Natural killer cell treated with Interleukin-12 subunit alpha and Interleukin-12 subunit beta and Interleukin-15 and Interleukin-18, amount 100 ng/mL, for 72 hours (primary cell): ENCODE measurements at regions not wholly inside any gene's neighbourhood (a gene's known extent, or its start where the extent isn't known, plus 50 kb on each side); places are given as distances from the start of the nearest gene placed in this dataset.

ENCODE experiments used
- ATAC-seq, 2 donors: fragments of 150-1000 bp; cut with Tn5 transposase in 1 of 2; sonication (Bioruptor Pico), chemical (Tn5 transposase) in 1 of 2; 2 replicates each; pipeline ENCODE4 v1.10.0; 2021
- DNase-seq: peaks from one replicate; pipeline ENCODE4 v3.0.0; 2022; ENCODE audit warnings: low spot score
- H3K27ac Mint-ChIP-seq, 2 donors: 1 replicate in 1 of 2; 2 replicates in 1 of 2; pipeline ENCODE4 v1.8.0; 2022; ENCODE audit warnings: mixed read lengths in 2 of 2, mild to moderate bottlenecking in 1 of 2, moderate library complexity in 1 of 2
- H3K27me3 Mint-ChIP-seq, 2 donors: 1 replicate in 1 of 2; 2 replicates in 1 of 2; pipeline ENCODE4 v1.8.0; 2022; ENCODE audit warnings: mixed read lengths in 2 of 2
- H3K36me3 Mint-ChIP-seq: one replicate; pipeline ENCODE4 v1.8.0; 2022; ENCODE audit warnings: mixed read lengths
- H3K4me1 Mint-ChIP-seq, 2 donors: 1 replicate in 1 of 2; 2 replicates in 1 of 2; pipeline ENCODE4 v1.8.0; 2022; ENCODE audit warnings: low read depth in 2 of 2, mixed read lengths in 2 of 2, mild to moderate bottlenecking in 1 of 2
- H3K4me3 Mint-ChIP-seq: one replicate; pipeline ENCODE4 v1.8.0; 2022; ENCODE audit warnings: mixed read lengths
- H3K9me3 Mint-ChIP-seq: 2 replicates; pipeline ENCODE4 v1.8.0; 2022; ENCODE audit warnings: mixed read lengths

GRCh38 chr10:33746186-33746585 lies 411.7 kb upstream of the NRP1 start:
- Mint-ChIP-seq H3K36me3 (no peaks in the 10 kb centered on the region), H3K4me1 (peaks cover 27 to 51% of the 10 kb centered on the region in 2 donors), H3K9me3 (no peaks in the 10 kb centered on the region), H3K27ac (no peak overlapping the region), H3K27me3 (no peaks in the 10 kb centered on the region), H3K4me3 (no peak overlapping the region)
- DNase-seq (no peak), ATAC-seq (no peak)

- H3K9me3 Mint-ChIP-seq = no peaks in the 10 kb centered on the region
- no peaks in the 10 kb centered on the region for H3K27me3 Mint-ChIP-seq
- ATAC-seq = peak in 1 of 2 donors; percentile 56
- H3K4me3 Mint-ChIP-seq = peak overlapping the region; percentile 42
- no peak for DNase-seq
- H3K27ac Mint-ChIP-seq = no peak overlapping the region
- peaks cover 27 to 56% of the 10 kb centered on the region in 2 donors for H3K4me1 Mint-ChIP-seq
- no peaks in the 10 kb centered on the region for H3K36me3 Mint-ChIP-seq
These were observed 409.0 kb upstream of the NRP1 start for GRCh38 chr10:33743429-33743857.

- ATAC-seq = no peak
- no peak overlapping the region for H3K27ac Mint-ChIP-seq
- no peaks in the 10 kb centered on the region for H3K9me3 Mint-ChIP-seq
- H3K4me3 Mint-ChIP-seq = no peak overlapping the region
- DNase-seq = no peak
- no peaks in the 10 kb centered on the region for H3K36me3 Mint-ChIP-seq
- peaks cover 25 to 48% of the 10 kb centered on the region in 2 donors for H3K4me1 Mint-ChIP-seq
- peaks cover 0 to 4% of the 10 kb centered on the region in 2 donors for H3K27me3 Mint-ChIP-seq
These were observed 404.6 kb upstream of the NRP1 start for GRCh38 chr10:33739031-33739430.

- H3K27ac Mint-ChIP-seq = peak overlapping the region in 1 of 2 donors; percentile 26
- DNase-seq (no peak), ATAC-seq (no peak)
- H3K4me3 Mint-ChIP-seq = no peak overlapping the region
- peaks cover 13 to 26% of the 10 kb centered on the region in 2 donors for H3K4me1 Mint-ChIP-seq
- H3K27me3 Mint-ChIP-seq = peaks cover 0 to 10% of the 10 kb centered on the region in 2 donors
- no peaks in the 10 kb centered on the region for H3K9me3 Mint-ChIP-seq
- no peaks in the 10 kb centered on the region for H3K36me3 Mint-ChIP-seq
These were observed 401.0 kb upstream of the NRP1 start for GRCh38 chr10:33735464-33735923.

- Mint-ChIP-seq H3K27ac (no peak overlapping the region), H3K4me3 (no peak overlapping the region), H3K4me1 (peaks cover 13 to 24% of the 10 kb centered on the region in 2 donors), H3K27me3 (peaks cover 0 to 10% of the 10 kb centered on the region in 2 donors), H3K9me3 (no peaks in the 10 kb centered on the region), H3K36me3 (no peaks in the 10 kb centered on the region)
- DNase-seq = no peak
- no peak for ATAC-seq
These were observed 400.1 kb upstream of the NRP1 start for GRCh38 chr10:33734393-33735155.

GRCh38 chr10:33733058-33733457 lies 398.6 kb upstream of the NRP1 start:
- Mint-ChIP-seq H3K27ac (no peak overlapping the region), H3K36me3 (no peaks in the 10 kb centered on the region), H3K4me1 (peaks cover 13 to 18% of the 10 kb centered on the region in 2 donors), H3K9me3 (no peaks in the 10 kb centered on the region), H3K4me3 (no peak overlapping the region), H3K27me3 (peaks cover 0 to 10% of the 10 kb centered on the region in 2 donors)
- DNase-seq (no peak), ATAC-seq (no peak)

- no peak overlapping the region for H3K27ac Mint-ChIP-seq
- ATAC-seq (no peak), DNase-seq (no peak)
- peaks cover 0 to 10% of the 10 kb centered on the region in 2 donors for H3K27me3 Mint-ChIP-seq
- H3K9me3 Mint-ChIP-seq = no peaks in the 10 kb centered on the region
- no peaks in the 10 kb centered on the region for H3K36me3 Mint-ChIP-seq
- no peak overlapping the region for H3K4me3 Mint-ChIP-seq
- peaks cover 13 to 14% of the 10 kb centered on the region in 2 donors for H3K4me1 Mint-ChIP-seq
These were observed 397.8 kb upstream of the NRP1 start for GRCh38 chr10:33732161-33732680.

- no peak for ATAC-seq
- H3K4me1 Mint-ChIP-seq = peaks cover 13 to 14% of the 10 kb centered on the region in 2 donors
- H3K27me3 Mint-ChIP-seq = peaks cover 0 to 6% of the 10 kb centered on the region in 2 donors
- no peak for DNase-seq
- no peaks in the 10 kb centered on the region for H3K36me3 Mint-ChIP-seq
- no peak overlapping the region for H3K27ac Mint-ChIP-seq
- H3K4me3 Mint-ChIP-seq = no peak overlapping the region
- H3K9me3 Mint-ChIP-seq = no peaks in the 10 kb centered on the region
These were observed 396.9 kb upstream of the NRP1 start for GRCh38 chr10:33731322-33731721.

- no peaks in the 10 kb centered on the region for H3K9me3 Mint-ChIP-seq
- ATAC-seq (no peak), DNase-seq (no peak)
- H3K36me3 Mint-ChIP-seq = no peaks in the 10 kb centered on the region
- no peak overlapping the region for H3K4me3 Mint-ChIP-seq
- peaks cover 0 to 2% of the 10 kb centered on the region in 2 donors for H3K27me3 Mint-ChIP-seq
- no peaks in the 10 kb centered on the region for H3K4me1 Mint-ChIP-seq
- H3K27ac Mint-ChIP-seq = no peak overlapping the region
These were observed 391.0 kb upstream of the NRP1 start for GRCh38 chr10:33725430-33725829.

- Mint-ChIP-seq H3K9me3 (no peaks in the 10 kb centered on the region), H3K4me1 (no peaks in the 10 kb centered on the region), H3K36me3 (no peaks in the 10 kb centered on the region), H3K4me3 (no peak overlapping the region), H3K27ac (no peak overlapping the region), H3K27me3 (peaks cover 0 to 2% of the 10 kb centered on the region in 2 donors)
- ATAC-seq (no peak), DNase-seq (no peak)
These were observed 388.7 kb upstream of the NRP1 start for GRCh38 chr10:33723181-33723580.

- ATAC-seq (no peak), DNase-seq (no peak)
- Mint-ChIP-seq H3K4me3 (no peak overlapping the region), H3K27ac (no peak overlapping the region), H3K4me1 (no peaks in the 10 kb centered on the region), H3K36me3 (no peaks in the 10 kb centered on the region), H3K9me3 (no peaks in the 10 kb centered on the region), H3K27me3 (peaks cover 0 to 2% of the 10 kb centered on the region in 2 donors)
These were observed 387.6 kb upstream of the NRP1 start for GRCh38 chr10:33722067-33722466.

- Mint-ChIP-seq H3K36me3 (no peaks in the 10 kb centered on the region), H3K9me3 (no peaks in the 10 kb centered on the region), H3K27me3 (peaks cover 2 to 4% of the 10 kb centered on the region in 2 donors), H3K27ac (no peak overlapping the region), H3K4me1 (no peaks in the 10 kb centered on the region), H3K4me3 (no peak overlapping the region)
- no peak for DNase-seq
- ATAC-seq = no peak
These were observed 387.0 kb upstream of the NRP1 start for GRCh38 chr10:33721509-33721908.

- ATAC-seq = no peak
- H3K4me1 Mint-ChIP-seq = no peaks in the 10 kb centered on the region
- no peak overlapping the region for H3K27ac Mint-ChIP-seq
- H3K36me3 Mint-ChIP-seq = no peaks in the 10 kb centered on the region
- H3K27me3 Mint-ChIP-seq = peaks cover 8 to 14% of the 10 kb centered on the region in 2 donors
- DNase-seq = no peak
- no peak overlapping the region for H3K4me3 Mint-ChIP-seq
- no peaks in the 10 kb centered on the region for H3K9me3 Mint-ChIP-seq
These were observed 385.7 kb upstream of the NRP1 start for GRCh38 chr10:33720161-33720560.

- peaks cover 9 to 14% of the 10 kb centered on the region in 2 donors for H3K27me3 Mint-ChIP-seq
- no peak overlapping the region for H3K4me3 Mint-ChIP-seq
- DNase-seq (no peak), ATAC-seq (no peak)
- no peaks in the 10 kb centered on the region for H3K36me3 Mint-ChIP-seq
- no peaks in the 10 kb centered on the region for H3K9me3 Mint-ChIP-seq
- H3K27ac Mint-ChIP-seq = no peak overlapping the region
- no peaks in the 10 kb centered on the region for H3K4me1 Mint-ChIP-seq
These were observed 384.7 kb upstream of the NRP1 start for GRCh38 chr10:33719005-33719703.
